ENCODE measurements at regions not wholly inside any gene's neighbourhood (a gene's known extent, or its start where the extent isn't known, plus 50 kb on each side); places are given as distances from the start of the nearest gene placed in this dataset.

DNA sequence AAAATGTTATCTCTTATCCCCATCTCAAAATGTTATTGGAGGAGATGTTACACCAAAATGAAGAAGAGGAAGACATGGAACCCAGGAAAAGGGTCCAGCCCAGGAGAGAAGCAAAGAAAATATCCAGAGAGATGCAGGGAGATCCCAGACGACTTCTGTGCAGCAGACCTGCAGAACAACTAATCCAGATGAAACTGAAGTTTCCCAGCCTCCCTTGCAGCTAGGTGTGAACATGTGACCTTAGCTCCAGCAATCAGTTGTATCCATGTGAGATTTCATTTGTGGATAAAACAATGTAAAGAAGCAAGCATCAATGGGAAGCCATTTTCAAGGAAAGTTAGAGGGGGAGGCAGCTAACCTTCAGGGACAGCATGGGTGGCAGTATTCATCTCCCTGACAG, 55.8 kb upstream of the NANOS1 start:
- H3K23ac ChIP-seq (ENCODE audit: insufficient read length) = no peak overlapping the region
- peaks cover 0 to 5% of the 10 kb centered on the region in 2 experiments; a peak in 1 of 4 replicates for H3K9me3 ChIP-seq (ENCODE audit: insufficient read depth in 2 of 2, low read depth in 1 of 2, low read length in 1 of 2)
- no peak overlapping the region for H3K4me2 ChIP-seq (ENCODE audit: insufficient read depth in 1 of 2, low read depth in 2 of 2, low read length in 2 of 2)
- H4K20me1 ChIP-seq (replicated peaks in 1 of 2; ENCODE audit: control insufficient read depth in 1 of 2, insufficient read depth in 2 of 2, low read length in 2 of 2) = no peaks in the 10 kb centered on the region
- no peak overlapping the region for H2BK15ac ChIP-seq (ENCODE audit: low read length)
- WGBS, 2 experiments (ENCODE audit: extremely low coverage in 1 of 2, insufficient coverage in 1 of 2, insufficient read length in 1 of 2, insufficient replicate concordance in 2 of 2, low coverage in 1 of 2, low lambda C conversion rate in 2 of 2, missing lambda C conversion rate in 1 of 2) = 71% methylated on average over 1 of the region's 1 CpG; no CpG with 5 or more reads in 1 of the 2 experiments
- H4K5ac ChIP-seq (ENCODE audit: insufficient read length, low read depth, low read length) = no peak overlapping the region
- ChIA-PET POLR2A (ENCODE audit: partially characterized antibody) (no interaction called here), CTCF (ENCODE audit: partially characterized antibody) (no interaction called here)
- TF ChIP-seq BCL11A (IDR thresholded peaks at IDR 0.05; ENCODE audit: low read depth in 2 of 2, low read length in 2 of 2) = no peak
- TF ChIP-seq, protein P1, sequence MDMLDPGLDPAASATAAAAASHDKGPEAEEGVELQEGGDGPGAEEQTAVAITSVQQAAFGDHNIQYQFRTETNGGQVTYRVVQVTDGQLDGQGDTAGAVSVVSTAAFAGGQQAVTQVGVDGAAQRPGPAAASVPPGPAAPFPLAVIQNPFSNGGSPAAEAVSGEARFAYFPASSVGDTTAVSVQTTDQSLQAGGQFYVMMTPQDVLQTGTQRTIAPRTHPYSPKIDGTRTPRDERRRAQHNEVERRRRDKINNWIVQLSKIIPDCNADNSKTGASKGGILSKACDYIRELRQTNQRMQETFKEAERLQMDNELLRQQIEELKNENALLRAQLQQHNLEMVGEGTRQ (IDR thresholded peaks at IDR 0.05; ENCODE audit: low read length) = no peak
- TF ChIP-seq POLR2A (IDR thresholded peaks at IDR 0.05; ENCODE audit: control extremely low read depth in 1 of 2, low read depth in 2 of 2, low read length in 2 of 2) = no peak
- TF ChIP-seq SP4 (IDR thresholded peaks at IDR 0.05; ENCODE audit: low read length) = no peak
- no peak for TF ChIP-seq JUND (IDR thresholded peaks at IDR 0.05; ENCODE audit: low read length)
- TF ChIP-seq CTBP2 (IDR thresholded peaks at IDR 0.05; ENCODE audit: borderline replicate concordance, insufficient read depth, insufficient read length, low read length) = no peak
- TF ChIP-seq, protein P2, sequence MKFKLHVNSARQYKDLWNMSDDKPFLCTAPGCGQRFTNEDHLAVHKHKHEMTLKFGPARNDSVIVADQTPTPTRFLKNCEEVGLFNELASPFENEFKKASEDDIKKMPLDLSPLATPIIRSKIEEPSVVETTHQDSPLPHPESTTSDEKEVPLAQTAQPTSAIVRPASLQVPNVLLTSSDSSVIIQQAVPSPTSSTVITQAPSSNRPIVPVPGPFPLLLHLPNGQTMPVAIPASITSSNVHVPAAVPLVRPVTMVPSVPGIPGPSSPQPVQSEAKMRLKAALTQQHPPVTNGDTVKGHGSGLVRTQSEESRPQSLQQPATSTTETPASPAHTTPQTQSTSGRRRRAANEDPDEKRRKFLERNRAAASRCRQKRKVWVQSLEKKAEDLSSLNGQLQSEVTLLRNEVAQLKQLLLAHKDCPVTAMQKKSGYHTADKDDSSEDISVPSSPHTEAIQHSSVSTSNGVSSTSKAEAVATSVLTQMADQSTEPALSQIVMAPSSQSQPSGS (IDR thresholded peaks at IDR 0.05; ENCODE audit: low read length) = no peak
- TF ChIP-seq SIRT6 (IDR thresholded peaks at IDR 0.05; ENCODE audit: low read length) = no peak
- no peak for TF ChIP-seq POLR2AphosphoS5 (IDR thresholded peaks at IDR 0.05; ENCODE audit: low read depth, low read length)
- no peaks in the 10 kb centered on the region for H3K27me3 ChIP-seq (replicated peaks in 1 of 4; ENCODE audit: control insufficient read depth in 3 of 4, extremely low read depth in 1 of 4, insufficient read depth in 3 of 4, low read length in 3 of 4)
- H3K4me3 ChIP-seq (ENCODE audit: extremely low read depth in 1 of 4, insufficient read depth in 2 of 4, low read depth in 3 of 4, low read length in 4 of 4) = no peak overlapping the region
- no peaks in the 10 kb centered on the region for H3K36me3 ChIP-seq (ENCODE audit: control insufficient read depth in 2 of 4, insufficient read depth in 4 of 4, low read length in 3 of 4)
- H4K8ac ChIP-seq (ENCODE audit: extremely low read depth, insufficient read depth, low read length) = no peak overlapping the region
- H2BK20ac ChIP-seq (ENCODE audit: low read length) = no peak overlapping the region
- H3K79me2 ChIP-seq (ENCODE audit: control insufficient read depth in 1 of 2, insufficient read depth in 2 of 2, low read length in 2 of 2) = no peaks in the 10 kb centered on the region
- H3K9ac ChIP-seq (replicated peaks in 1 of 4; ENCODE audit: extremely low read depth in 1 of 4, low read depth in 3 of 4, low read length in 3 of 4) = no peak overlapping the region
- no peaks in the 10 kb centered on the region for H3K79me1 ChIP-seq (ENCODE audit: low read depth, low read length)
- H3K18ac ChIP-seq (ENCODE audit: extremely low read depth, low read length) = no peak overlapping the region
- no peaks in the 10 kb centered on the region for H3K23me2 ChIP-seq (ENCODE audit: low read depth, low read length)
- no peak overlapping the region for H2BK12ac ChIP-seq (ENCODE audit: low read depth, low read length)
- H2BK120ac ChIP-seq (replicated peaks; ENCODE audit: low read depth, low read length) = no peak overlapping the region
- no peak overlapping the region for H4K91ac ChIP-seq (replicated peaks; ENCODE audit: insufficient read length, low read length)
- no peak overlapping the region for H3K4ac ChIP-seq (replicated peaks; ENCODE audit: insufficient read length, low read depth, low read length)
- H3K27ac ChIP-seq (ENCODE audit: low read depth, low read length) = no peak overlapping the region
- no peak overlapping the region for H2AFZ ChIP-seq (ENCODE audit: low read length)
- H2AK5ac ChIP-seq (ENCODE audit: low read depth, low read length) = no peak overlapping the region
- no peaks in the 10 kb centered on the region for H3K4me1 ChIP-seq (replicated peaks in 1 of 4; ENCODE audit: control insufficient read depth in 3 of 4, insufficient read depth in 4 of 4, low read length in 3 of 4)
- H3K14ac ChIP-seq (ENCODE audit: insufficient read length) = no peak overlapping the region
- DNase-seq (ENCODE audit: low read depth in 1 of 2, low spot score in 2 of 2) (no peak), FAIRE-seq (no peak)
- H2BK5ac ChIP-seq (ENCODE audit: low read depth, low read length) = no peak overlapping the region
- H3K56ac ChIP-seq (replicated peaks; ENCODE audit: insufficient read length, low read depth, low read length) = no peak overlapping the region

All from H1 (cell line).